Aorta (tissue), 5 donors: ENCODE measurements at regions not wholly inside any gene's neighbourhood (a gene's known extent, or its start where the extent isn't known, plus 50 kb on each side); places are given as distances from the start of the nearest gene placed in this dataset.

Experiments
- ATAC-seq: fragments of 200-7000 bp; cut with Tn5 transposase; one replicate; pipeline ENCODE4 v1.9.1; 2022; ENCODE audit warnings: moderate library complexity; ENCODE audit not compliant: low FRiP score
- DNase-seq, 2 donors: peaks; one replicate each; pipeline ENCODE4 v3.0.0-alpha.2; 2020
- H3K27ac ChIP-seq, 2 donors: one replicate each; pipeline ENCODE4 v1.5.1; 2013; ENCODE audit warnings: low read length in 2 of 2, mild to moderate bottlenecking in 2 of 2, moderate library complexity in 2 of 2, control low read depth in 1 of 2, inconsistent platforms in 1 of 2, low read depth in 1 of 2
- H3K27me3 ChIP-seq, 2 donors: one replicate each; pipeline ENCODE4 v1.6.1; 2013; ENCODE audit warnings: control low read depth in 1 of 2, low read length in 1 of 2, mild to moderate bottlenecking in 1 of 2, moderate library complexity in 1 of 2; ENCODE audit not compliant: insufficient read depth in 2 of 2, control insufficient read depth in 1 of 2
- H3K36me3 ChIP-seq, 2 donors: one replicate each; pipeline ENCODE4 v1.6.1; 2013; ENCODE audit warnings: control low read depth in 1 of 2, low read length in 1 of 2, mild to moderate bottlenecking in 1 of 2; ENCODE audit not compliant: insufficient read depth in 2 of 2, control insufficient read depth in 1 of 2
- H3K4me1 ChIP-seq, 2 donors: one replicate each; pipeline ENCODE4 v1.6.1; 2013; ENCODE audit warnings: low read length in 2 of 2, control low read depth in 1 of 2, mild to moderate bottlenecking in 1 of 2, moderate library complexity in 1 of 2; ENCODE audit not compliant: insufficient read depth in 2 of 2, control insufficient read depth in 1 of 2
- H3K4me3 ChIP-seq, 2 donors: one replicate each; pipeline ENCODE4 v1.5.1; 2013; ENCODE audit warnings: low read length in 2 of 2, control low read depth in 1 of 2, mild to moderate bottlenecking in 1 of 2
- H3K9me3 ChIP-seq: one replicate; pipeline ENCODE4 v1.6.1; 2013; ENCODE audit warnings: mild to moderate bottlenecking, low read length; ENCODE audit not compliant: control insufficient read depth
- WGBS, 2 donors: extraction: QIAGEN DNeasy Blood & Tissue Kit; methylation state at CpG; one replicate each; pipeline ENCODE4 v1.1.7; 2013; 5-methylcytosine and 5-hydroxymethylcytosine counted together
- intact Hi-C, 2 donors: fragments of 100-400 bp; cut with DNase I; formaldehyde crosslinking; loops; one replicate each; pipeline versions ENCODE4 v1.14.2 to v1.15.0; 2022
- donor health status: healthy with polysubstance abuse.
- donor health status: Bipolar disorder and iron deficiency.
- donor health status: DM: no; HTN: no; CAD: no.
- donor health status: DM: no; HTN: no; CAD: no.
- donor health status: DM: yes; HTN: yes; CAD: no.

DNA sequence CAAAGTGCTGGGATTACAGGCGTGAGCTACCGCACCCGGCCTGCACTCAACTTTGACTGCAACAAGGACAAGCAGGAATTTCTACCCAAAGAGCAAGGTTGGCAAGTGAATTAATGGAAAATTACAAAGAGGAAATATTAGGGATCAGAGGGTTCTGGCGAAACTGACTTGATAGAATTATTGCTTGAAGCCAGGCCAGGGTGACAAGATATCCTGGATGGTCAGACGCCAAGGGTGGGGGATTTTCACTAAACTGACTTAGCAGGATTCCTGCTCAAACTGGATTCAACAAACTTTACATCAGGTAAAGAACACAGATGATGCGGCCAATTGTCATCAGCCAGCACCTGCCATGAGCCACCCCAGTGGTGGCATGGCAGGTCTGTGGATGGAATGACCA is 603.6 kb upstream of the MGMT start:
- WGBS, 2 donors, result 96 to 98% methylated on average over 6 of the region's 6 CpGs
- ATAC-seq (no peak), DNase-seq (no peak)
- H3K9me3 ChIP-seq, result peaks cover 1% of the 10 kb centered on the region
- H3K4me1 ChIP-seq, result no peaks in the 10 kb centered on the region
- H3K27me3 ChIP-seq, result no peaks in the 10 kb centered on the region
- no peak overlapping the region for H3K27ac ChIP-seq
- intact Hi-C loops, result no loop called here
- no peaks in the 10 kb centered on the region for H3K36me3 ChIP-seq
- no peak overlapping the region for H3K4me3 ChIP-seq

DNA sequence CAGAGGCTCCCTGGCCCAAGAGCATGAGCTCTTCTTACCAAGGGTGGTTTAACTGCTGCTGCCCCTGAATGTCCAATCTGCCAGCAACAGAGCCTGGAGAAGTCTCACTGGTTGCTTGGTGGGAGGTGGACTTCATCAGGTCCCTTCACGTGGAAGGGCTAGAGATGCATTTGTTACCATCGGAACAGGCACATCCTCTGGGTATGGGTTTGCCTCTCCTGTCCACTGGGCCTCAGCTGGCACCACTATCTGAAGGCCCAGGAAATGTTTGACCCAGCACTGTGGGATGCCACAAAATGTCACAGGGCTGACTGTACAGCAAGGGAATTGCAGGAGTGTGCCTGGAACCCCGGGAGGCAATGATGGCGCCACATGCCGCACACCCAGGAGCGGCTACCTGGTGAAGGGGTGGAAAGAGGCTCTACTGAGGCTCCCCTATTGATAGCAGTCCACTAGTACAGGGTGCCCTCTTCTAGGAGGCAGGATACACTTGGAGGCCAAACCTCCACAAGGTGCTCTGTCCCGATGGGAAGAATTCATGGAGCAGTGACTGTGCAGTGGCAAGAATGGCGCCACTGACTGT is 603.1 kb upstream of the MGMT start:
- 95 to 99% methylated on average over 8 of the region's 8 CpGs for WGBS, 2 donors
- no peaks in the 10 kb centered on the region for H3K27me3 ChIP-seq
- DNase-seq, result no peak
- no peak overlapping the region for H3K4me3 ChIP-seq
- intact Hi-C loops, result no loop called here
- no peak for ATAC-seq
- peaks cover 1% of the 10 kb centered on the region for H3K9me3 ChIP-seq
- no peaks in the 10 kb centered on the region for H3K4me1 ChIP-seq
- no peaks in the 10 kb centered on the region for H3K36me3 ChIP-seq
- H3K27ac ChIP-seq, result no peak overlapping the region

DNA sequence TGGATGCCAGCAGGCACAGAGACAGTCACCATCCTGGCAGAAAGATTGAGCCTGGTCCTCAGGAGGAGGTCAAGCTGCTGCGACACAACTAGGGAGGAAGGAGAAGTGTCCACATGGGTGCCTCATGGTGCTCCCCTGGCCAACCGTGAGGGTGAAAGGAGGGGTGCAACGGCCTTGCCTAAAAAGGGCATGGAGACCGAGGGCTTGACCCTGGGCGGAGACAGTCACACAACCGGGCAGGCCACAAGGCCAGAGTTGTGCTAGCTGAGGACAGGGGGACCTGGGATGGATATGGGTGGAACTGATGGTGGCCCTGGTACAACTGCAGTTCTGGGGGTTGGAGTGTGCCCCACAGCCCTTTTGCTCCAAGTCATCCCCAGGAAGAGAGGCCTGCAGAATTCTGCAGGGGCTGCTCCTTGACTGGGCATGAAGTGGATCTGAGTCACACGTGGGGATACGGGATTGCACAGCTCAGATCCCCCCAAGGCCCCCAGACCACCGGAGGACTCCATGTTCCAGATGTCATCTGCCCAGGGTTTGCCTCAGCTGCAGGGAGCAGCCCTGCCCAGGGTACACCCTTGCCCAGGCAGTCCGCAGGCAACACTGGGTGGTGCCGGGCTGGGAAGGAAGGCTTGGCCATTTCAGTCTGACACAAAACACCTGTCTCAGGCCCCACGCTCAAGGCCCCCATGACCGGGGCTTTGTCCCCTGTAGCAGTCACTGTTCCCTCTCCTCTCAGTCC is 602.3 kb upstream of the MGMT start:
- Histone ChIP-seq H3K4me1 (no peaks in the 10 kb centered on the region), H3K9me3 (peaks cover 1% of the 10 kb centered on the region), H3K27me3 (no peaks in the 10 kb centered on the region), H3K36me3 (no peaks in the 10 kb centered on the region), H3K27ac (no peak overlapping the region), H3K4me3 (no peak overlapping the region)
- 94 to 98% methylated on average over 13 of the region's 13 CpGs for WGBS, 2 donors
- DNase-seq, result no peak
- ATAC-seq, result no peak
- intact Hi-C loops, result no loop called here

DNA sequence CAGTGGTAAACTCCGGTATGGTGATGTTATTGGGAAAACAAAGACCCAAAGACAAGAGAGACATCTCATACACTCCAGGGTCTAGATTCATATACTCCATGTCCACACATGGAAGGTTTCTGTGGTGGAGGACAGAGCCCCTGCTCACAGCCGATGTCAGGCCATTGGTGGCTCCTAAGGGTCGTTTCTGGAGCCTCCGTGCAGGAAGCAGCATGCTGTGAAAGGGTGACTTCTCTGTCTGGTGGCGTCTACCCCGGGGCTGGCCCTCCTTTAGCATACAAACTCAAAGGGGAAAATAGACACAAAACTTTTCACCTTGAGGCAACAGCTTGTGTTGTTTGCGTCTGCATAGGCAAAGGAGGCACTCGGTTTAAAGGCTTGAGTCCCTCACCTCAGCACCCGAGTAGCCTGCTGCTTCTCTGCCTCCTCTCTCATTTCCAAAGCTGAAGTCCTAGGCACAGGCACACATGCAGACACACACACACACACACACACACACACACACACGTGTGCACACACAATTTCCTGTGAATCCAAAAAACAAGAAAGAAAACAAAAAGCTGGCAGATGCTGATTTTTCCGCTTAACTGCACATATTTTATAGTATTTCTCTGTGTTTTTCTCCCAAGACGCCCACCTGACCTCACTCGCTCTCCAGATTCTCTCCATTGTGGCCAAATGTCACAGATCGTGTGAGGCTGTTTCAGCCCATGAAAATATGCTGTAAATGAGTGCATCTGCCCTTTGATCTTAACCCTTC is 601.4 kb upstream of the MGMT start:
- intact Hi-C loops, result no loop called here
- no peaks in the 10 kb centered on the region for H3K36me3 ChIP-seq
- DNase-seq, result no peak
- H3K27me3 ChIP-seq, result no peaks in the 10 kb centered on the region
- peaks cover 1% of the 10 kb centered on the region for H3K9me3 ChIP-seq
- 88 to 91% methylated on average over 14 of the region's 14 CpGs for WGBS, 2 donors
- no peaks in the 10 kb centered on the region for H3K4me1 ChIP-seq
- ATAC-seq, result no peak
- H3K27ac ChIP-seq, result no peak overlapping the region
- no peak overlapping the region for H3K4me3 ChIP-seq

DNA sequence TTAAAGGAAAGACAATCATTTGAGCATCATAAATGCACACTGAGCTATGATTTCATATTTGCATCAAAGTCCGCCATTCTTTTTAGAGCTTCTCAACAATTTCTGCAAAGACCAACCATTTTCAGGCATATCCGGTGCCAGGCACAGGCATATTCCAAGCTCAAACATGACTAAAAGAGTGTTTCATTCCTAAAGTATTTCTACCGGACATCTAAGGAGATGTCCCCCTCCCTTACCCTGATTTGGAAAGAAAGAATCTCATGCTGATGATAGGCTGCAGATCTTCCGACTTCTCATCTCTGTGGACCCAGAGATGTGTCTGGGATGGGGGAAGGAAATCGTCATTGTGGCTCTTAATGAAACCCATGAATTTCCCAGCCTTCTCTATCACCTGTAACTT is 600.5 kb upstream of the MGMT start:
- H3K27me3 ChIP-seq, result no peaks in the 10 kb centered on the region
- intact Hi-C loops, result no loop called here
- no peak for ATAC-seq
- no peak overlapping the region for H3K27ac ChIP-seq
- H3K36me3 ChIP-seq, result no peaks in the 10 kb centered on the region
- H3K9me3 ChIP-seq, result peaks cover 1% of the 10 kb centered on the region
- 74 to 89% methylated on average over 5 of the region's 5 CpGs for WGBS, 2 donors
- no peak for DNase-seq
- no peaks in the 10 kb centered on the region for H3K4me1 ChIP-seq
- no peak overlapping the region for H3K4me3 ChIP-seq

DNA sequence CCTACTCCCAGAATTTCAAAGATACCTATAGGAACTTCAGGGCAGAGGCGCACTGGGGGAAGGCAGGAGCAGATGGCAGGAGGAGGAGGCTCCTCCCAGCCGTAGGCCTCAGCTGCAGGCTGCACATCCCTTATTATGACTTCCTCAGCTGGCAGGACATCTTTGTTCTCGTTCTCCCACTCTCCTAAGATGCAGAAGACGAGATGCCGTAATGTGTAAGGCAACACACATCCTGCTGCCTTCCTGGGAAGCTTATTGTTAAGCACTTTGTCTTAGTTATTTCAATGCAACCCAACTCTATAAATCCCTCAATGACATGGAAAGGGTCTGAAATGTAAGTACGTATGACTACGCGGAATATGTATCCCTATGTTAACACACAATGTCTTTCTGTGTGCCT is 599.8 kb upstream of the MGMT start:
- no peak overlapping the region for H3K4me3 ChIP-seq
- H3K9me3 ChIP-seq, result no peaks in the 10 kb centered on the region
- 93 to 96% methylated on average over 8 of the region's 8 CpGs for WGBS, 2 donors
- no peaks in the 10 kb centered on the region for H3K27me3 ChIP-seq
- no peak overlapping the region for H3K27ac ChIP-seq
- H3K4me1 ChIP-seq, result no peaks in the 10 kb centered on the region
- ATAC-seq (no peak), DNase-seq (no peak)
- no peaks in the 10 kb centered on the region for H3K36me3 ChIP-seq
- intact Hi-C loops, result no loop called here

DNA sequence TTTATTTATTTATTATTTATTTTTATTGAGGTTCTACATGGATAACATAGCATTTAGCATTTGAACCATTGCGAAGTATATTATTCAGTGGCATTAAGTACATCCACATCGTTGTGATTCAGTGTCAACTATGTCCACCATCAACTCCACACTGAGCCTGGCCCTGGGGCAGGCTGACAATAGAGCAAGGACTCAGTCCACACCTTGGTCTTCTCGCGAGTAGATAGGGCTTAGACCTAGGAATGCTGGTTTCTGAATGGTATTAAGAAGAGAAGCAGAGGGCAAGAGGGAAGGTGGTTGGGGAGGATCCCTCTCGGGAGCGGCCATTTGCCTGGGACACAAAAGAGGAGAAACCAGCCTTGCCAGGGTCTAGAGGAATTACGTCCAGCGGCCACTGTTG is 599.2 kb upstream of the MGMT start:
- intact Hi-C loops, result no loop called here
- Histone ChIP-seq H3K27me3 (no peaks in the 10 kb centered on the region), H3K27ac (no peak overlapping the region), H3K36me3 (no peaks in the 10 kb centered on the region), H3K9me3 (no peaks in the 10 kb centered on the region), H3K4me3 (no peak overlapping the region), H3K4me1 (no peaks in the 10 kb centered on the region)
- ATAC-seq (no peak), DNase-seq (no peak)
- 98% methylated on average over 8 of the region's 8 CpGs for WGBS, 2 donors

DNA sequence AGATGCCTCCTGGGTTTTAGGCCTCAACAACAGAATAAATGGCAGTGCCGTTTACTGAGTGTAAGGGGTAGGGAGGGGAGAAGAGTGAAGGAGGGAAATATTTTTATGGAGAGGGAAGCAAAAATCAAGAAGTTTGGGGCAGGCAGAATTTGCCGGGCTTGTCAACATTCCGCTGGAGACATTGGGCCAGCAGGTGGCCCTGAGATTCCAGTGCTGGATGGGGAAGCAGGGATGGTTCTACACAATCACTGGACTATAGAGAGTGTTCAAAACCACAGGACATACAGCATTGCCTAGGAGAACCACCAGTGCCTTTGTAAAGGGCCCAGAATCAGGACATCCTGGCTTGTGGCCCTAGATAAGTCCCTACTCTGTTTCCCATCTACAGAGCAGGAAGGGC is 598.6 kb upstream of the MGMT start:
- no peaks in the 10 kb centered on the region for H3K36me3 ChIP-seq
- intact Hi-C loops, result no loop called here
- DNase-seq, result no peak

More for the DNA sequence above, 598.6 kb upstream of the MGMT start:
- no peaks in the 10 kb centered on the region for H3K9me3 ChIP-seq
- H3K4me3 ChIP-seq, result no peak overlapping the region
- H3K27ac ChIP-seq, result no peak overlapping the region
- WGBS, 2 donors, result 98% methylated on average over 3 of the region's 3 CpGs
- ATAC-seq, result no peak
- no peaks in the 10 kb centered on the region for H3K4me1 ChIP-seq
- H3K27me3 ChIP-seq, result no peaks in the 10 kb centered on the region
